ENCODE measurements at regions not wholly inside any gene's neighbourhood (a gene's known extent, or its start where the extent isn't known, plus 50 kb on each side); places are given as distances from the start of the nearest gene placed in this dataset.

GRCh38 chr14:65926504-65926903 is 514.0 kb downstream of the FUT8 start:
- H2AK9ac ChIP-seq (replicated peaks; ENCODE audit: low read depth, low read length, poor library complexity) = no peak overlapping the region
- no peak overlapping the region for H3K27ac ChIP-seq (ENCODE audit: insufficient read depth, low read length)
- no peak for ATAC-seq (ENCODE audit: low read depth)
- no peaks in the 10 kb centered on the region for H3K36me3 ChIP-seq (ENCODE audit: control insufficient read depth, insufficient read depth, low read length)
- no peaks in the 10 kb centered on the region for H3K4me1 ChIP-seq (ENCODE audit: control insufficient read depth, insufficient read depth, low read length)
- no peak overlapping the region for H2BK15ac ChIP-seq (ENCODE audit: low read depth, low read length)
- in situ Hi-C loops (cut with MboI; ENCODE audit: low sequenced_read_pairs) = no loop called here
- dilution Hi-C loops (cut with HindIII; ENCODE audit: low sequenced_read_pairs, unreplicated experiment) = no loop called here
- H3K27me3 ChIP-seq (ENCODE audit: control insufficient read depth, insufficient read depth, low read length) = no peaks in the 10 kb centered on the region
- no peaks in the 10 kb centered on the region for H3K9me1 ChIP-seq (ENCODE audit: insufficient read depth, low read length)
- DNase-seq = no peak
- H3K14ac ChIP-seq (replicated peaks; ENCODE audit: low read depth, low read length) = no peak overlapping the region
- H2BK20ac ChIP-seq (ENCODE audit: low read depth, low read length) = no peak overlapping the region
- H3K9ac ChIP-seq (ENCODE audit: low read depth, low read length) = no peak overlapping the region
- H3K23ac ChIP-seq (ENCODE audit: low read depth, low read length) = no peak overlapping the region
- H3K79me1 ChIP-seq (ENCODE audit: low read depth in 1 of 2, low read length in 2 of 2) = no peaks in the 10 kb centered on the region
- H4K5ac ChIP-seq (ENCODE audit: low read depth, low read length) = no peak overlapping the region
- H3K18ac ChIP-seq (ENCODE audit: low read depth, low read length) = no peak overlapping the region
- H4K91ac ChIP-seq (ENCODE audit: insufficient read depth, low read depth, low read length) = no peak overlapping the region
- no peak overlapping the region for H3K4ac ChIP-seq (ENCODE audit: low read depth, low read length)
- WGBS, 2 experiments (ENCODE audit: extremely low coverage in 2 of 2, insufficient read length in 1 of 2) = 0% methylated on average over 1 of the region's 6 CpGs; no CpG with 5 or more reads in 1 of the 2 experiments
- no peaks in the 10 kb centered on the region for H3K9me3 ChIP-seq (ENCODE audit: control insufficient read depth, insufficient read depth, low read length)
- H4K20me1 ChIP-seq (ENCODE audit: insufficient read depth, low read length) = no peaks in the 10 kb centered on the region
- no peak overlapping the region for H3K4me3 ChIP-seq (ENCODE audit: insufficient read depth, low read depth, low read length)
- no peak overlapping the region for H2BK120ac ChIP-seq (ENCODE audit: low read depth, low read length)
- no peak overlapping the region for H2AFZ ChIP-seq (replicated peaks; ENCODE audit: low read length, poor library complexity)
- H3K56ac ChIP-seq (ENCODE audit: extremely low read depth, insufficient read depth, low read length) = no peak overlapping the region
- no peak overlapping the region for H2AK5ac ChIP-seq (ENCODE audit: low read depth, low read length)
- H2BK5ac ChIP-seq (ENCODE audit: low read depth, low read length, poor library complexity, severe bottlenecking) = no peak overlapping the region
- intact Hi-C loops (cut with micrococcal nuclease) = no loop called here
- POLR2A ChIA-PET (ENCODE audit: unreplicated experiment) = no interaction called here
- H3K4me2 ChIP-seq (ENCODE audit: low read depth, low read length) = no peak overlapping the region
- no peak for TF ChIP-seq POLR2A (IDR thresholded peaks at IDR 0.05; ENCODE audit: low read depth, low read length)
- no peak for TF ChIP-seq SMC3 (IDR thresholded peaks at IDR 0.05; ENCODE audit: low read depth, low read length)
- no peak overlapping the region for H4K8ac ChIP-seq (ENCODE audit: low read depth in 2 of 2, low read length in 2 of 2)
- BruUV-seq (replicated peaks) = no TSS peak
- CTCF ChIA-PET = no interaction called here
